K562 (cell line): ENCODE measurements at regions not wholly inside any gene's neighbourhood (a gene's known extent, or its start where the extent isn't known, plus 50 kb on each side); places are given as distances from the start of the nearest gene placed in this dataset.

Experiments used
- ARHGAP35 ChIP-seq: fragments of 450-650 bp; IDR thresholded peaks from 2 replicates; pipeline ENCODE4 v1.6.1; 2018; ENCODE audit not compliant: partially characterized antibody
- BHLHE40 ChIP-seq: IDR thresholded peaks from 2 replicates; pipeline ENCODE4 v1.6.1; 2011; ENCODE audit warnings: low read length, improper control_type of control experiment
- CSDE1 ChIP-seq, 2 experiments: fragments of 450-650 bp; IDR thresholded peaks; 2 replicates each; pipeline ENCODE4 v1.6.1; 2016; ENCODE audit warnings: mild to moderate bottlenecking in 1 of 2
- FOXK2 ChIP-seq, 2 experiments: fragments of 450-650 bp; IDR thresholded peaks in 1 of 2; conservative IDR thresholded peaks in 1 of 2; 2 replicates each; pipeline ENCODE4 v1.6.1; 2016; ENCODE audit warnings: low read depth in 2 of 2, mild to moderate bottlenecking in 1 of 2
- HDAC6 ChIP-seq: IDR thresholded peaks from 2 replicates; pipeline ENCODE4 v1.6.1; 2012; ENCODE audit warnings: low read depth, mild to moderate bottlenecking, control low read depth, inconsistent platforms, low read length, moderate library complexity
- MITF ChIP-seq: IDR thresholded peaks from 2 replicates; pipeline ENCODE4 v1.6.1; 2014; ENCODE audit warnings: antibody characterized with exemption
- MTA1 ChIP-seq: fragments of 450-650 bp; IDR thresholded peaks from 2 replicates; pipeline ENCODE4 v1.6.1; 2017; ENCODE audit warnings: borderline replicate concordance
- NCOA4 ChIP-seq: fragments of 450-650 bp; IDR thresholded peaks from 2 replicates; pipeline ENCODE4 v1.6.1; 2018; ENCODE audit warnings: mild to moderate bottlenecking; ENCODE audit not compliant: partially characterized antibody
- NFRKB ChIP-seq: fragments of 450-650 bp; IDR thresholded peaks from 2 replicates; pipeline ENCODE4 v1.6.1; 2016; ENCODE audit warnings: low read depth
- POLR2H ChIP-seq: IDR thresholded peaks from 2 replicates; pipeline ENCODE4 v1.6.1; 2016; ENCODE audit warnings: missing genetic modification characterization, low read depth, mild to moderate bottlenecking, control low read depth, missing compliant biosample characterization, moderate library complexity
- RBM39 ChIP-seq: fragments of 200-400 bp; formaldehyde crosslinking; optimal IDR thresholded peaks from 2 replicates; pipeline ENCODE3; 2018; ENCODE audit warnings: low read depth, low read length
- SNIP1 ChIP-seq: fragments of 450-650 bp; IDR thresholded peaks from 2 replicates; pipeline ENCODE4 v1.7.1; 2017; ENCODE audit warnings: low read depth, mild to moderate bottlenecking
- TCF7L2 ChIP-seq: fragments of 150-350 bp; IDR thresholded peaks from 2 replicates; pipeline ENCODE4 v1.6.1; 2016; ENCODE audit warnings: low read depth, mild to moderate bottlenecking, low read length, moderate library complexity
- ZNF384 ChIP-seq: IDR thresholded peaks from 2 replicates; pipeline ENCODE4 v1.6.1; 2012; ENCODE audit warnings: low read depth, low read length, improper control_type of control experiment
- ZNF444 ChIP-seq: fragments of 250-450 bp; sonication (Bioruptor Pico); IDR thresholded peaks from 2 replicates; pipeline ENCODE4 v1.4.0; 2020; ENCODE audit warnings: mild to moderate bottlenecking, moderate library complexity
- ZNF778 ChIP-seq: fragments of 450-650 bp; formaldehyde crosslinking; IDR thresholded peaks from 2 replicates; pipeline ENCODE4 v1.4.0; 2020; ENCODE audit warnings: mild to moderate bottlenecking, moderate library complexity
- TF ChIP-seq, protein P1 (sequence below): fragments of 450-650 bp; IDR thresholded peaks from 2 replicates; pipeline ENCODE4 v1.6.1; 2016; ENCODE audit warnings: mild to moderate bottlenecking, moderate library complexity

DNA sequence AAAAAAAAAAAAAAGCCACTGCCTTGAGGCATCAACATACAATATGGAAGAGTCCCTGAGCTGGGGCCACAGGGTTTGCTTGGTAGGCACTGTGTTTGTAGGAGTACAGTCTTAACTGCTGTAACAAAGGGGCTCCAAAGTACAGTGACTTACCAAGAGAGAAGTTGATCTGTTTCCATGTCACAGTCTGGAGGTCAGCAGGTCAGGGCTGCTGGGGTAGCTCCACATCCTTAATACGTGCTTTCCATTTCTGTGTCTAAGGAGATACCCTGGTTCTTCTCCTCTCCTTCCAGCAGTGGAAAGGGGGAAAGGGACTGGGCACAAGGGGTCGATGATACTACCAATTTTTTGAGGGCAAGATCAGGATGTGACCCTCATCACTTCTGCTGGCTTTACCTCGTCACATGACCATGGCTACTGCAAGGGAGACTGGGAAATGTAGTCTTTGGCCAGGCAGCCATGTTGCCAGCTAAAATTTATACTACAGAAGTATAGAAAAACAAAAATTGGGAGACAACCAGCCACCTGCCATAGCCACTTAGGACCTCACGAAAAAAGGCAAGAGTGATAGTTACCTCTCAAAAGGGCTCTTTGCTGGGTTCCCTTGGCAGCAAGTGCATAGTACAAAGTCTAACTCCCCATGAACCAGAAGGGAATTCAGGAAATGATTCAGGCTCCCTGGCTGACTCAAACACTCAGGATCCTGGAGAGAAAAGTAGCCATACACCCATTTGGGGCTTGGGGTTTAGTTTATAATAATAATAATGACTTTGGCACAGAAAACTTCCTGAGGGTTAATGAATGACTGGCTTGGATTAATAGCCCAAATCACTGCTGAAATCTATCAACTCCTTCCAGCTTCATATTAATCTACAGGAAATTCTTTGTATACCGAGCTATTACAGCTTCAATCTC, 52.7 kb upstream of the ATP5PO start (continued):
- TF ChIP-seq, protein P1, sequence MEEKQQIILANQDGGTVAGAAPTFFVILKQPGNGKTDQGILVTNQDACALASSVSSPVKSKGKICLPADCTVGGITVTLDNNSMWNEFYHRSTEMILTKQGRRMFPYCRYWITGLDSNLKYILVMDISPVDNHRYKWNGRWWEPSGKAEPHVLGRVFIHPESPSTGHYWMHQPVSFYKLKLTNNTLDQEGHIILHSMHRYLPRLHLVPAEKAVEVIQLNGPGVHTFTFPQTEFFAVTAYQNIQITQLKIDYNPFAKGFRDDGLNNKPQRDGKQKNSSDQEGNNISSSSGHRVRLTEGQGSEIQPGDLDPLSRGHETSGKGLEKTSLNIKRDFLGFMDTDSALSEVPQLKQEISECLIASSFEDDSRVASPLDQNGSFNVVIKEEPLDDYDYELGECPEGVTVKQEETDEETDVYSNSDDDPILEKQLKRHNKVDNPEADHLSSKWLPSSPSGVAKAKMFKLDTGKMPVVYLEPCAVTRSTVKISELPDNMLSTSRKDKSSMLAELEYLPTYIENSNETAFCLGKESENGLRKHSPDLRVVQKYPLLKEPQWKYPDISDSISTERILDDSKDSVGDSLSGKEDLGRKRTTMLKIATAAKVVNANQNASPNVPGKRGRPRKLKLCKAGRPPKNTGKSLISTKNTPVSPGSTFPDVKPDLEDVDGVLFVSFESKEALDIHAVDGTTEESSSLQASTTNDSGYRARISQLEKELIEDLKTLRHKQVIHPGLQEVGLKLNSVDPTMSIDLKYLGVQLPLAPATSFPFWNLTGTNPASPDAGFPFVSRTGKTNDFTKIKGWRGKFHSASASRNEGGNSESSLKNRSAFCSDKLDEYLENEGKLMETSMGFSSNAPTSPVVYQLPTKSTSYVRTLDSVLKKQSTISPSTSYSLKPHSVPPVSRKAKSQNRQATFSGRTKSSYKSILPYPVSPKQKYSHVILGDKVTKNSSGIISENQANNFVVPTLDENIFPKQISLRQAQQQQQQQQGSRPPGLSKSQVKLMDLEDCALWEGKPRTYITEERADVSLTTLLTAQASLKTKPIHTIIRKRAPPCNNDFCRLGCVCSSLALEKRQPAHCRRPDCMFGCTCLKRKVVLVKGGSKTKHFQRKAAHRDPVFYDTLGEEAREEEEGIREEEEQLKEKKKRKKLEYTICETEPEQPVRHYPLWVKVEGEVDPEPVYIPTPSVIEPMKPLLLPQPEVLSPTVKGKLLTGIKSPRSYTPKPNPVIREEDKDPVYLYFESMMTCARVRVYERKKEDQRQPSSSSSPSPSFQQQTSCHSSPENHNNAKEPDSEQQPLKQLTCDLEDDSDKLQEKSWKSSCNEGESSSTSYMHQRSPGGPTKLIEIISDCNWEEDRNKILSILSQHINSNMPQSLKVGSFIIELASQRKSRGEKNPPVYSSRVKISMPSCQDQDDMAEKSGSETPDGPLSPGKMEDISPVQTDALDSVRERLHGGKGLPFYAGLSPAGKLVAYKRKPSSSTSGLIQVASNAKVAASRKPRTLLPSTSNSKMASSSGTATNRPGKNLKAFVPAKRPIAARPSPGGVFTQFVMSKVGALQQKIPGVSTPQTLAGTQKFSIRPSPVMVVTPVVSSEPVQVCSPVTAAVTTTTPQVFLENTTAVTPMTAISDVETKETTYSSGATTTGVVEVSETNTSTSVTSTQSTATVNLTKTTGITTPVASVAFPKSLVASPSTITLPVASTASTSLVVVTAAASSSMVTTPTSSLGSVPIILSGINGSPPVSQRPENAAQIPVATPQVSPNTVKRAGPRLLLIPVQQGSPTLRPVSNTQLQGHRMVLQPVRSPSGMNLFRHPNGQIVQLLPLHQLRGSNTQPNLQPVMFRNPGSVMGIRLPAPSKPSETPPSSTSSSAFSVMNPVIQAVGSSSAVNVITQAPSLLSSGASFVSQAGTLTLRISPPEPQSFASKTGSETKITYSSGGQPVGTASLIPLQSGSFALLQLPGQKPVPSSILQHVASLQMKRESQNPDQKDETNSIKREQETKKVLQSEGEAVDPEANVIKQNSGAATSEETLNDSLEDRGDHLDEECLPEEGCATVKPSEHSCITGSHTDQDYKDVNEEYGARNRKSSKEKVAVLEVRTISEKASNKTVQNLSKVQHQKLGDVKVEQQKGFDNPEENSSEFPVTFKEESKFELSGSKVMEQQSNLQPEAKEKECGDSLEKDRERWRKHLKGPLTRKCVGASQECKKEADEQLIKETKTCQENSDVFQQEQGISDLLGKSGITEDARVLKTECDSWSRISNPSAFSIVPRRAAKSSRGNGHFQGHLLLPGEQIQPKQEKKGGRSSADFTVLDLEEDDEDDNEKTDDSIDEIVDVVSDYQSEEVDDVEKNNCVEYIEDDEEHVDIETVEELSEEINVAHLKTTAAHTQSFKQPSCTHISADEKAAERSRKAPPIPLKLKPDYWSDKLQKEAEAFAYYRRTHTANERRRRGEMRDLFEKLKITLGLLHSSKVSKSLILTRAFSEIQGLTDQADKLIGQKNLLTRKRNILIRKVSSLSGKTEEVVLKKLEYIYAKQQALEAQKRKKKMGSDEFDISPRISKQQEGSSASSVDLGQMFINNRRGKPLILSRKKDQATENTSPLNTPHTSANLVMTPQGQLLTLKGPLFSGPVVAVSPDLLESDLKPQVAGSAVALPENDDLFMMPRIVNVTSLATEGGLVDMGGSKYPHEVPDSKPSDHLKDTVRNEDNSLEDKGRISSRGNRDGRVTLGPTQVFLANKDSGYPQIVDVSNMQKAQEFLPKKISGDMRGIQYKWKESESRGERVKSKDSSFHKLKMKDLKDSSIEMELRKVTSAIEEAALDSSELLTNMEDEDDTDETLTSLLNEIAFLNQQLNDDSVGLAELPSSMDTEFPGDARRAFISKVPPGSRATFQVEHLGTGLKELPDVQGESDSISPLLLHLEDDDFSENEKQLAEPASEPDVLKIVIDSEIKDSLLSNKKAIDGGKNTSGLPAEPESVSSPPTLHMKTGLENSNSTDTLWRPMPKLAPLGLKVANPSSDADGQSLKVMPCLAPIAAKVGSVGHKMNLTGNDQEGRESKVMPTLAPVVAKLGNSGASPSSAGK: no peak
- TF ChIP-seq RBM39: no peak
- TF ChIP-seq ZNF444 (CRISPR knock-in tag): no peak
- TF ChIP-seq BHLHE40: peak; percentile 19; the same call in 1 of the 2 replicates
- no peak for TF ChIP-seq SNIP1
- TF ChIP-seq NFRKB: no peak
- TF ChIP-seq POLR2H (tag): no peak
- peak; percentile 31; the same call in 1 of the 2 replicates for TF ChIP-seq ZNF384
- TF ChIP-seq ARHGAP35: no peak
- TF ChIP-seq FOXK2 (conservative IDR thresholded peaks at IDR 0.05 in 1 of 2, IDR thresholded peaks at IDR 0.05 in 1 of 2; ENCODE audit: low read depth in 2 of 2): peak in 1 of 2 experiments; percentile 31; a peak in 1 of 4 replicates
- no peak for TF ChIP-seq MITF
- TF ChIP-seq CSDE1 (IDR thresholded peaks at IDR 0.05): no peak
- no peak for TF ChIP-seq NCOA4
- no peak for TF ChIP-seq HDAC6
- no peak for TF ChIP-seq TCF7L2
- TF ChIP-seq MTA1: no peak
- no peak for TF ChIP-seq ZNF778
